H1 (cell line): ENCODE measurements at regions not wholly inside any gene's neighbourhood (a gene's known extent, or its start where the extent isn't known, plus 50 kb on each side); places are given as distances from the start of the nearest gene placed in this dataset.

Source experiments
- CTCF ChIA-PET: fragments of 300-600 bp; sonication (Branson Sonifier 250); formaldehyde crosslinking; loops from one replicate; lab custom pipeline; 2021; ENCODE audit not compliant: partially characterized antibody; lab: Charles Lee
- POLR2A ChIA-PET: fragments of 300-600 bp; sonication (Branson Sonifier 250); formaldehyde crosslinking; loops from one replicate; lab custom pipeline; 2021; ENCODE audit warnings: inconsistent platforms; ENCODE audit not compliant: partially characterized antibody; lab: Charles Lee
- DNase-seq, 2 experiments: peaks; one replicate each; pipeline versions ENCODE4 v3.0.0 to v3.0.0-alpha.2; 2010 to 2022; ENCODE audit warnings: low spot score in 2 of 2, low read depth in 1 of 2, mixed read lengths in 1 of 2
- FAIRE-seq: peaks from 2 replicates; lab custom pipeline; 2011; peaks lifted over from hg19 to GRCh38; lab: Jason Lieb, UNC
- H2AFZ ChIP-seq: 2 replicates; pipeline ENCODE4 v1.8.1; 2012; ENCODE audit warnings: low read length, inconsistent platforms
- H2AK5ac ChIP-seq: 2 replicates; pipeline ENCODE4 v1.6.1; 2013; ENCODE audit warnings: low read depth, low read length
- H2BK120ac ChIP-seq: replicated peaks from 2 replicates; pipeline ENCODE3; 2013; ENCODE audit warnings: low read depth, low read length, inconsistent platforms
- H2BK12ac ChIP-seq: 2 replicates; pipeline ENCODE4 v1.6.1; 2013; ENCODE audit warnings: low read depth, low read length
- H2BK15ac ChIP-seq: 2 replicates; pipeline ENCODE4 v1.6.1; 2013; ENCODE audit warnings: low read length
- H2BK20ac ChIP-seq: 2 replicates; pipeline ENCODE4 v1.6.1; 2013; ENCODE audit warnings: low read length
- H2BK5ac ChIP-seq: 2 replicates; pipeline ENCODE4 v1.6.1; 2013; ENCODE audit warnings: low read depth, low read length
- H3K14ac ChIP-seq: 2 replicates; pipeline ENCODE4 v1.6.1; 2013; ENCODE audit warnings: inconsistent platforms; ENCODE audit not compliant: insufficient read length
- H3K18ac ChIP-seq: 2 replicates; pipeline ENCODE4 v1.6.1; 2013; ENCODE audit warnings: low read length; ENCODE audit errors: extremely low read depth
- H3K23ac ChIP-seq: 2 replicates; pipeline ENCODE4 v1.6.1; 2013; ENCODE audit warnings: inconsistent platforms; ENCODE audit not compliant: insufficient read length
- H3K23me2 ChIP-seq: 2 replicates; pipeline ENCODE4 v1.6.1; 2013; ENCODE audit warnings: low read depth, low read length
- H3K27ac ChIP-seq: 2 replicates; pipeline ENCODE4 v1.6.1; 2011; ENCODE audit warnings: low read depth, low read length, inconsistent platforms
- H3K27me3 ChIP-seq, 4 experiments: replicated peaks in 1 of 4; 1 replicate in 1 of 4; 2 replicates in 3 of 4; pipeline versions ENCODE4 v1.6.1 to v1.8.1; 2011 to 2013; ENCODE audit warnings: low read length in 3 of 4, mild to moderate bottlenecking in 3 of 4, inconsistent platforms in 2 of 4, mixed read lengths in 2 of 4, moderate library complexity in 1 of 4; ENCODE audit not compliant: control insufficient read depth in 3 of 4, insufficient read depth in 3 of 4; ENCODE audit errors: extremely low read depth in 1 of 4
- H3K36me3 ChIP-seq, 4 experiments: 2 replicates each; pipeline versions ENCODE4 v1.6.1 to v1.8.1; 2011 to 2013; ENCODE audit warnings: mild to moderate bottlenecking in 4 of 4, low read length in 3 of 4, moderate library complexity in 2 of 4, control low read depth in 1 of 4, inconsistent platforms in 1 of 4; ENCODE audit not compliant: insufficient read depth in 4 of 4, control insufficient read depth in 2 of 4
- H3K4ac ChIP-seq: replicated peaks from 2 replicates; pipeline ENCODE3; 2013; ENCODE audit warnings: low read length, low read depth, mixed read lengths, inconsistent platforms; ENCODE audit not compliant: insufficient read length
- H3K4me1 ChIP-seq, 4 experiments: replicated peaks in 1 of 4; 1 replicate in 1 of 4; 2 replicates in 3 of 4; pipeline versions ENCODE4 v1.6.1 to v1.8.1; 2011 to 2013; ENCODE audit warnings: low read length in 3 of 4, inconsistent platforms in 2 of 4, mixed read lengths in 1 of 4; ENCODE audit not compliant: insufficient read depth in 4 of 4, control insufficient read depth in 3 of 4
- H3K4me2 ChIP-seq, 2 experiments: 2 replicates each; pipeline versions ENCODE4 v1.6.1 to v1.8.1; 2011 to 2013; ENCODE audit warnings: low read depth in 2 of 2, low read length in 2 of 2, control low read depth in 1 of 2, inconsistent platforms in 1 of 2, mild to moderate bottlenecking in 1 of 2; ENCODE audit not compliant: insufficient read depth in 1 of 2
- H3K4me3 ChIP-seq, 4 experiments: fragments of 200-600, 300-600 bp in 1 of 4; sonication (generic), shearing (Covaris generic), sonication (Bioruptor Twin) in 1 of 4; 2 replicates each; pipeline versions ENCODE4 v1.5.1 to v1.8.1; 2011 to 2016; ENCODE audit warnings: low read length in 4 of 4, low read depth in 3 of 4, control low read depth in 2 of 4, inconsistent platforms in 2 of 4, mild to moderate bottlenecking in 2 of 4, mixed read lengths in 1 of 4, moderate library complexity in 1 of 4; ENCODE audit not compliant: insufficient read depth in 2 of 4; ENCODE audit errors: extremely low read depth in 1 of 4
- H3K56ac ChIP-seq: replicated peaks from 2 replicates; pipeline ENCODE3; 2013; ENCODE audit warnings: low read depth, mild to moderate bottlenecking, mixed read lengths, low read length, inconsistent platforms; ENCODE audit not compliant: insufficient read length
- H3K79me1 ChIP-seq: 2 replicates; pipeline ENCODE4 v1.6.1; 2013; ENCODE audit warnings: low read depth, low read length, control low read depth
- H3K79me2 ChIP-seq, 2 experiments: 2 replicates each; pipeline versions ENCODE4 v1.6.1 to v1.8.1; 2012 to 2013; ENCODE audit warnings: low read length in 2 of 2, mild to moderate bottlenecking in 2 of 2, inconsistent platforms in 1 of 2; ENCODE audit not compliant: insufficient read depth in 2 of 2, control insufficient read depth in 1 of 2
- H3K9ac ChIP-seq, 4 experiments: replicated peaks in 1 of 4; 1 replicate in 1 of 4; 2 replicates in 3 of 4; pipeline versions ENCODE4 v1.6.1 to v1.8.1; 2011 to 2013; ENCODE audit warnings: low read depth in 3 of 4, low read length in 3 of 4, control low read depth in 2 of 4, mild to moderate bottlenecking in 2 of 4, moderate library complexity in 2 of 4, inconsistent platforms in 1 of 4; ENCODE audit errors: extremely low read depth in 1 of 4
- H3K9me3 ChIP-seq, 2 experiments: 2 replicates each; pipeline versions ENCODE4 v1.6.1 to v1.8.1; 2012 to 2013; ENCODE audit warnings: mild to moderate bottlenecking in 2 of 2, moderate library complexity in 2 of 2, control low read depth in 1 of 2, inconsistent platforms in 1 of 2, low read depth in 1 of 2, low read length in 1 of 2, mixed read lengths in 1 of 2; ENCODE audit not compliant: insufficient read depth in 2 of 2
- H4K20me1 ChIP-seq, 2 experiments: replicated peaks in 1 of 2; 2 replicates each; pipeline versions ENCODE3 to v1.8.1; 2011 to 2013; ENCODE audit warnings: inconsistent platforms in 2 of 2, low read length in 2 of 2, mild to moderate bottlenecking in 1 of 2; ENCODE audit not compliant: insufficient read depth in 2 of 2, control insufficient read depth in 1 of 2
- H4K5ac ChIP-seq: 2 replicates; pipeline ENCODE4 v1.6.1; 2013; ENCODE audit warnings: low read length, low read depth, mixed read lengths, inconsistent platforms; ENCODE audit not compliant: insufficient read length
- H4K8ac ChIP-seq: 2 replicates; pipeline ENCODE4 v1.8.0; 2013; ENCODE audit warnings: mild to moderate bottlenecking, moderate library complexity, low read length, inconsistent platforms; ENCODE audit not compliant: insufficient read depth; ENCODE audit errors: extremely low read depth
- H4K91ac ChIP-seq: replicated peaks from 2 replicates; pipeline ENCODE3; 2013; ENCODE audit warnings: low read length, mixed read lengths, inconsistent platforms; ENCODE audit not compliant: insufficient read length
- EZH2 ChIP-seq: fragments of 200-600 bp; sonication (generic); IDR thresholded peaks from 2 replicates; pipeline ENCODE4 v1.7.1; 2012; ENCODE audit warnings: low read depth, mild to moderate bottlenecking, moderate library complexity, low read length, inconsistent platforms; ENCODE audit not compliant: severe bottlenecking
- POLR2AphosphoS5 ChIP-seq: IDR thresholded peaks from 2 replicates; pipeline ENCODE4 v1.6.1; 2011; ENCODE audit warnings: low read depth, low read length
- WGBS, 2 experiments: shearing (Covaris generic) in 1 of 2; methylation state at CpG; one replicate each; pipeline versions ENCODE4 v1.1.6 to v1.1.7; 2013 to 2015; ENCODE audit warnings: low lambda C conversion rate in 2 of 2, mixed read lengths in 2 of 2, inconsistent platforms in 1 of 2, low coverage in 1 of 2, missing lambda C conversion rate in 1 of 2; ENCODE audit not compliant: insufficient replicate concordance in 2 of 2, insufficient coverage in 1 of 2, insufficient read length in 1 of 2; ENCODE audit errors: extremely low coverage in 1 of 2, missing lambda C conversion rate in 1 of 2; 5-methylcytosine and 5-hydroxymethylcytosine counted together
- TF ChIP-seq, protein P1 (sequence below): IDR thresholded peaks from 2 replicates; pipeline ENCODE4 v1.6.1; 2012; ENCODE audit warnings: low read length, inconsistent platforms

DNA sequence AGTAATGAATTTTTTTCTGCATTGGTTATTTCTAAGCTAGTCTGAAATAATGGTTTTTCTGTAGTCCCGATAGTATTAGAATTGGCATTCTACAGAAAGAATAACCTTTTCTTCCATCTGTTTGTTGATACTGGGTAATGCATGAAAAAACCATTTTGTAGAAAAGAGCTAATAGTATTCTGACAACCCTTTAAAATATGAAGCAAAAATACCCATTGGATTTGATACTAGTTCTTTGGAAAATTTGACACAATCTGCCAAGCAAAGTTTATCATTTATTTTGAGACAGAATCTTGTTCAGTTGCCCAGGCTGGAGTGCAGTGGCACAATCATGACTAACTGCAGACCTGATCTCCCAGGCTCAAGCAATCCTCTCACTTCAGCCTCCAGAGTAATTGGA lies 366.8 kb upstream of the MON1B start:
- no peaks in the 10 kb centered on the region for H4K20me1 ChIP-seq
- H3K4me1 ChIP-seq, result no peaks in the 10 kb centered on the region
- H3K4ac ChIP-seq, result no peak overlapping the region
- no peak overlapping the region for H4K8ac ChIP-seq
- H3K23me2 ChIP-seq, result no peaks in the 10 kb centered on the region
- no peak overlapping the region for H3K9ac ChIP-seq
- H3K23ac ChIP-seq, result no peak overlapping the region
- CTCF ChIA-PET, result interaction anchor here (0.7 to 2.4 kb wide), 2 partner anchors 47 to 347 kb away, joined by 3 to 13 read pairs; no protein-coding TSS in a partner anchor
- no peaks in the 10 kb centered on the region for H3K79me1 ChIP-seq
- H2BK15ac ChIP-seq, result no peak overlapping the region
- no peak overlapping the region for H2BK20ac ChIP-seq
- no peaks in the 10 kb centered on the region for H3K79me2 ChIP-seq
- no peaks in the 10 kb centered on the region for H3K27me3 ChIP-seq
- H4K91ac ChIP-seq, result no peak overlapping the region
- H2BK12ac ChIP-seq, result no peak overlapping the region
- POLR2A ChIA-PET, result no interaction called here
- FAIRE-seq (no peak), DNase-seq (no peak)
- H3K9me3 ChIP-seq, result no peaks in the 10 kb centered on the region
- no peak overlapping the region for H3K4me2 ChIP-seq
- H4K5ac ChIP-seq, result no peak overlapping the region
- no peak overlapping the region for H3K4me3 ChIP-seq
- H2BK120ac ChIP-seq, result no peak overlapping the region
- H3K27ac ChIP-seq, result no peak overlapping the region
- H2AK5ac ChIP-seq, result no peak overlapping the region
- no peaks in the 10 kb centered on the region for H3K36me3 ChIP-seq
- H3K56ac ChIP-seq, result no peak overlapping the region
- H3K14ac ChIP-seq, result no peak overlapping the region
- no peak overlapping the region for H2BK5ac ChIP-seq
- no peak overlapping the region for H3K18ac ChIP-seq
- TF ChIP-seq, protein P1, sequence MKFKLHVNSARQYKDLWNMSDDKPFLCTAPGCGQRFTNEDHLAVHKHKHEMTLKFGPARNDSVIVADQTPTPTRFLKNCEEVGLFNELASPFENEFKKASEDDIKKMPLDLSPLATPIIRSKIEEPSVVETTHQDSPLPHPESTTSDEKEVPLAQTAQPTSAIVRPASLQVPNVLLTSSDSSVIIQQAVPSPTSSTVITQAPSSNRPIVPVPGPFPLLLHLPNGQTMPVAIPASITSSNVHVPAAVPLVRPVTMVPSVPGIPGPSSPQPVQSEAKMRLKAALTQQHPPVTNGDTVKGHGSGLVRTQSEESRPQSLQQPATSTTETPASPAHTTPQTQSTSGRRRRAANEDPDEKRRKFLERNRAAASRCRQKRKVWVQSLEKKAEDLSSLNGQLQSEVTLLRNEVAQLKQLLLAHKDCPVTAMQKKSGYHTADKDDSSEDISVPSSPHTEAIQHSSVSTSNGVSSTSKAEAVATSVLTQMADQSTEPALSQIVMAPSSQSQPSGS, result no peak
- TF ChIP-seq POLR2AphosphoS5 (no peak), EZH2 (no peak)
- 94% methylated on average over 1 of the region's 1 CpG; no CpG with 5 or more reads in 1 of the 2 experiments for WGBS, 2 experiments
- H2AFZ ChIP-seq, result no peak overlapping the region
